Suprapubic skin (tissue), 4 donors: ENCODE measurements at regions not wholly inside any gene's neighbourhood (a gene's known extent, or its start where the extent isn't known, plus 50 kb on each side); places are given as distances from the start of the nearest gene placed in this dataset.

Experiments
- EP300 ChIP-seq: sonication (generic); formaldehyde crosslinking; IDR thresholded peaks from one replicate; pipeline ENCODE4 v1.6.1; 2017; ENCODE audit warnings: antibody characterized with exemption
- POLR2AphosphoS5 ChIP-seq, 3 donors: sonication (generic); formaldehyde crosslinking; IDR thresholded peaks; one replicate each; pipeline ENCODE4 v1.6.1; 2017; ENCODE audit warnings: antibody characterized with exemption in 3 of 3
- TF ChIP-seq, protein P1 (sequence below), 2 donors: fragments of 200-600 bp in 1 of 2; fragments of 450-650 bp in 1 of 2; sonication (generic) in 1 of 2; IDR thresholded peaks; one replicate each; pipeline ENCODE4 v1.5.1; 2016 to 2019; ENCODE audit warnings: antibody characterized with exemption in 2 of 2, mild to moderate bottlenecking in 1 of 2, moderate library complexity in 1 of 2

DNA sequence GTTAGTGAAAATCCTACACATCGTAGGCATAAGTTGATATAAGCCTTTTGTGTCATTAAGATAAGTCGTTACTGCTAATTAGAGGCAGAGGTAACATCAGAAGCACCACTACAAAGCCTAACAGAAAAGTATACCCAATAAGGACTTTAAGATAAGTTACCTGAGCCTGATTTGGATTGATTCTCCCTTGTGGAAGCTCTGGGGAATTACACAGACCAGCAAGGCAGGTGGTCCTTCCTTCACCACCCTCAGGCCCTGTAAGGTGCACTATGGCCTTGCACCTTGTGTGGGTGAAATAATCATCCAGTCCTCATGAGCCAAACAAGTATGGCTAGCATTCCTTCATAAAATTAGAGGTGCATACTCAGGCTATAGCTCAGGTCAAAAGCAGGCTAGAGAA, 166.7 kb upstream of the CHRM3 start:
- TF ChIP-seq, protein P1, sequence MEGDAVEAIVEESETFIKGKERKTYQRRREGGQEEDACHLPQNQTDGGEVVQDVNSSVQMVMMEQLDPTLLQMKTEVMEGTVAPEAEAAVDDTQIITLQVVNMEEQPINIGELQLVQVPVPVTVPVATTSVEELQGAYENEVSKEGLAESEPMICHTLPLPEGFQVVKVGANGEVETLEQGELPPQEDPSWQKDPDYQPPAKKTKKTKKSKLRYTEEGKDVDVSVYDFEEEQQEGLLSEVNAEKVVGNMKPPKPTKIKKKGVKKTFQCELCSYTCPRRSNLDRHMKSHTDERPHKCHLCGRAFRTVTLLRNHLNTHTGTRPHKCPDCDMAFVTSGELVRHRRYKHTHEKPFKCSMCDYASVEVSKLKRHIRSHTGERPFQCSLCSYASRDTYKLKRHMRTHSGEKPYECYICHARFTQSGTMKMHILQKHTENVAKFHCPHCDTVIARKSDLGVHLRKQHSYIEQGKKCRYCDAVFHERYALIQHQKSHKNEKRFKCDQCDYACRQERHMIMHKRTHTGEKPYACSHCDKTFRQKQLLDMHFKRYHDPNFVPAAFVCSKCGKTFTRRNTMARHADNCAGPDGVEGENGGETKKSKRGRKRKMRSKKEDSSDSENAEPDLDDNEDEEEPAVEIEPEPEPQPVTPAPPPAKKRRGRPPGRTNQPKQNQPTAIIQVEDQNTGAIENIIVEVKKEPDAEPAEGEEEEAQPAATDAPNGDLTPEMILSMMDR (IDR thresholded peaks at IDR 0.05) = no peak
- TF ChIP-seq POLR2AphosphoS5 (IDR thresholded peaks at IDR 0.05) = no peak
- TF ChIP-seq EP300 = no peak
